GM12892 (cell line): ENCODE measurements at regions not wholly inside any gene's neighbourhood (a gene's known extent, or its start where the extent isn't known, plus 50 kb on each side); places are given as distances from the start of the nearest gene placed in this dataset.

ENCODE experiments used
- POLR2A ChIP-seq: IDR thresholded peaks from 2 replicates; pipeline ENCODE4 v1.6.1; 2011; ENCODE audit warnings: low read depth, low read length, control low read depth
- POLR2AphosphoS5 ChIP-seq: IDR thresholded peaks from 2 replicates; pipeline ENCODE4 v1.6.1; 2011; ENCODE audit warnings: low read depth, low read length, control low read depth
- TAF1 ChIP-seq: IDR thresholded peaks from 2 replicates; pipeline ENCODE4 v1.6.1; 2011; ENCODE audit warnings: low read depth, mild to moderate bottlenecking, control low read depth, low read length, borderline replicate concordance

DNA sequence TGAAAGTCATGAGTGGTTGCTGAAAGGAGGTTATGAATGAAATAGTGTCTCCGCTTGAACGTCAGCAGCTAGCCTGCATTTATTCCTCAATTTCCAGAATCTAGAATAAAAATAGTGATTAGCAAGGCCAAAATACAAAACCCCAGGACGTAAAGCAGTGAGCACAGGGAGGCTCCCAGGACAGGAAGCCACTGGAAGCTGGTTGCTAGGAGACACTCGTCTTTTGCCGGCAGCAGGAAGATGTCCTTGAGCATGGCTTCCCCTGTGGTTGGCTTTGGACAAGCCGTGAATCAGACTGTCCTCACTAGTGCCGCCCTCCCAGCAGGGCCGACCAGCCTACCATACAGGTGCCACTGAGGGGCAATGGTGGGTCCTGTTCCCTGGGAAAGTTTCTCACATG lies 374.4 kb downstream of the MTX2 start:
- no peak for TF ChIP-seq POLR2A
- no peak for TF ChIP-seq POLR2AphosphoS5
- TF ChIP-seq TAF1, result no peak
